ENCODE measurements at regions not wholly inside any gene's neighbourhood (a gene's known extent, or its start where the extent isn't known, plus 50 kb on each side); places are given as distances from the start of the nearest gene placed in this dataset.
A peak's percentile ranks its signal among the peaks of the same experiment; 100 is the strongest.

DNA sequence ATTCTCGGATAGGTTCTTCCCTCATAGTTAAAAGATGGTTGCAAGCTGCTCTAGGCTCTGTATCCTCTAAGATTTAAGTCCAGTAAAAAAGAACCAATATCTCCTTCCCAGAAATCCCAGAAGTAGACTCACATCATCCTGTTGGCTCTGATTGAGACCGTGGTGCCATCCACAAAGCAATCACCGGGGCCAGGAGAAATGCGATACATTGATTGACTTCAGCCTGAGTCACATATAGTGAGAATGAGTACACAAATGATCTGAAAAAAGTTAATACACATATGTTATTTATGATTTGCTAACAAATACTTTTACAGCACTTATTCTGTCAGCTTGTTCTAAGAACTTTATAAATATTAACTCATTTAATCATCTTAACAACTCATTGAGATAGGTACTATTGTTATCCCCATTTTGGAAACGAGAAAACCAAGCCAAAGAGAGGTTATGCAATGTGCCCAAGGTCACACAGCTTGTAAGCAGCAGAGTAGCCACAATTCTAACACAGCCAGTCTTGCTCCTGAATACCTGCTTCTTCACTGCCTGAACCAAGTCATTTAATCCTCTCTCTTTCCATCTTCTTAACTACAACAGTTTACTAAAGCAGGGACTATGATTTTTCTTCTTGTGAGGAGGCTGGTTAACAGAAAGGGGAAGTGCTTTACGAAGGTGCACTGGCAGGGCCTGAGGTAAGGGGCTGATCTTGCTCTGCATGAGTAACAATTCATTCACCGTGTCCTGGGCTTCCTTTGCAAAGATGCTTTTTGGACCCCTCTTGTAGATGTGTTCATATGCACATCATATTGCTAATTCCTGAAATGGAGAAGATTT is 177.0 kb downstream of the REEP3 start:
- Histone ChIP-seq H3K9me3 (no peaks in the 10 kb centered on the region), H3K4me1 (ENCODE audit: low read depth) (no peaks in the 10 kb centered on the region), H3K4me3 (no peak overlapping the region), H3K36me3 (ENCODE audit: low read depth) (no peaks in the 10 kb centered on the region)
- peak; percentile 27 for ATAC-seq
- no peak for DNase-seq
- intact Hi-C loops (cut with DNase I, micrococcal nuclease): loop anchor here in 1 of 2 donors (10.0 kb wide), 1 partner anchor 53 kb away; no protein-coding TSS in a partner anchor
- TF ChIP-seq, protein P1, sequence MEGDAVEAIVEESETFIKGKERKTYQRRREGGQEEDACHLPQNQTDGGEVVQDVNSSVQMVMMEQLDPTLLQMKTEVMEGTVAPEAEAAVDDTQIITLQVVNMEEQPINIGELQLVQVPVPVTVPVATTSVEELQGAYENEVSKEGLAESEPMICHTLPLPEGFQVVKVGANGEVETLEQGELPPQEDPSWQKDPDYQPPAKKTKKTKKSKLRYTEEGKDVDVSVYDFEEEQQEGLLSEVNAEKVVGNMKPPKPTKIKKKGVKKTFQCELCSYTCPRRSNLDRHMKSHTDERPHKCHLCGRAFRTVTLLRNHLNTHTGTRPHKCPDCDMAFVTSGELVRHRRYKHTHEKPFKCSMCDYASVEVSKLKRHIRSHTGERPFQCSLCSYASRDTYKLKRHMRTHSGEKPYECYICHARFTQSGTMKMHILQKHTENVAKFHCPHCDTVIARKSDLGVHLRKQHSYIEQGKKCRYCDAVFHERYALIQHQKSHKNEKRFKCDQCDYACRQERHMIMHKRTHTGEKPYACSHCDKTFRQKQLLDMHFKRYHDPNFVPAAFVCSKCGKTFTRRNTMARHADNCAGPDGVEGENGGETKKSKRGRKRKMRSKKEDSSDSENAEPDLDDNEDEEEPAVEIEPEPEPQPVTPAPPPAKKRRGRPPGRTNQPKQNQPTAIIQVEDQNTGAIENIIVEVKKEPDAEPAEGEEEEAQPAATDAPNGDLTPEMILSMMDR (IDR thresholded peaks at IDR 0.05): no peak

DNA sequence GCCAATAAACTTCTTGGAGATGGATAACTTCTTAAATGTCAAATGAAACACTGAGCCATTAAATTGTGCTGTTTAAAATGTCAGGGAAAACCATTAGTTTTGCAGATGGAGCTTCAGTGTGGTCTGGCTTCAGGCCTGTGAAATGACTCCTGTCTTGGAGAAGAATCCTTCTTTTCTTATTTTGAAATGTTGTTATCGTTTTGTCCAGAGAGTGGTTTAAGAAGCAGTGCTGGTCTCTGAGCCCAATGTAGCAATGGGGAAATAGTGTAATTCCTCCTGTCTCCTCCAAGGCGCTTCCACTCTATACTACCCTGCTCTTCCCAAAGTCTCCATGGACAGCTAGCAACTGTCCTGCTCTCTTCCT is 177.6 kb downstream of the REEP3 start:
- no peak for ATAC-seq
- H3K9me3 ChIP-seq: no peaks in the 10 kb centered on the region
- TF ChIP-seq, protein P1 (IDR thresholded peaks at IDR 0.05): no peak
- no peaks in the 10 kb centered on the region for H3K36me3 ChIP-seq (ENCODE audit: low read depth)
- DNase-seq: no peak
- no peaks in the 10 kb centered on the region for H3K4me1 ChIP-seq (ENCODE audit: low read depth)
- no peak overlapping the region for H3K4me3 ChIP-seq
- intact Hi-C loops (cut with DNase I, micrococcal nuclease): loop anchor here in 1 of 2 donors (10.0 kb wide), 1 partner anchor 54 kb away; no protein-coding TSS in a partner anchor

DNA sequence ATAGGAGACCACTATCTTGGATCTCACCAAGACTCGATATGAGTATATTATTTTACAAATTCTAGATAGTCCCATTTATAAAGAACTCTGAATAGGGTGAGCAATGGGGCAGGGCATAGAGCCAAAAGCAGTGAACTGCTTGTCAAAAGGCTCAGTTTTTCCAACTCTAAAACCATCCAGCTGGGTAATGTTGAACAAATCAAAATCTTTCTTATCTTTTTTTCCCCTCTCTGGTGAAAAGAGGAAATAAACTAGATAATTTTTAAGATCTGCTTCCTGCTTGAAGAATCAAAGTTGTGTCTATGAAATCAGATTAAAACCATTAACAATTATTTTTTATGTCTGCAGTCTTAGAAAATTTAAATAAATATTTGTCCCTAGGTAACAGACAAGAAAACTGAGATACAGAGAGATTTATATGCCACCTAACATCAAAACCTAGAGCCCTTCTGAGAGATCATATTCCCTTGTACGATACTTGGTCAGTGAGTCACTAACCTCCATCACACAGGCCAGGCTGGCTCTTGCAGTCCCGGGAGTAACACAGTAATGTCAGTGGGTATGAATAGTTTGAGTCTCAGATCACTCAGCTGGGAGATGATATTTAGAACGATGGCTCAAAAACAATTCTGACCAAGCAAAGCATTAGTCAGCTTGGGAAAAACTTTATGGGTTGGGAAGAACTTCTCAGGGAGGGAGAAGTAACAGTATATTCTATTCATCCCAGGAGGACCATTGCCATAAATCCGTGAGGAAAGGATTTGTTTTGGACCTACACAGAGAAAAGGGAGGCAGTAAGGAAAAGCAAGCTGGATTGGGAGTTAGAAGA is 178.8 kb downstream of the REEP3 start:
- intact Hi-C loops (cut with DNase I, micrococcal nuclease): loop anchor here in 1 of 2 donors (10.0 kb wide), 1 partner anchor 55 kb away; no protein-coding TSS in a partner anchor
- Histone ChIP-seq H3K9me3 (no peaks in the 10 kb centered on the region), H3K4me3 (no peak overlapping the region), H3K36me3 (ENCODE audit: low read depth) (no peaks in the 10 kb centered on the region), H3K4me1 (ENCODE audit: low read depth) (no peaks in the 10 kb centered on the region)
- no peak for DNase-seq
- peak; percentile 65 for ATAC-seq
- TF ChIP-seq, protein P1 (IDR thresholded peaks at IDR 0.05): no peak

DNA sequence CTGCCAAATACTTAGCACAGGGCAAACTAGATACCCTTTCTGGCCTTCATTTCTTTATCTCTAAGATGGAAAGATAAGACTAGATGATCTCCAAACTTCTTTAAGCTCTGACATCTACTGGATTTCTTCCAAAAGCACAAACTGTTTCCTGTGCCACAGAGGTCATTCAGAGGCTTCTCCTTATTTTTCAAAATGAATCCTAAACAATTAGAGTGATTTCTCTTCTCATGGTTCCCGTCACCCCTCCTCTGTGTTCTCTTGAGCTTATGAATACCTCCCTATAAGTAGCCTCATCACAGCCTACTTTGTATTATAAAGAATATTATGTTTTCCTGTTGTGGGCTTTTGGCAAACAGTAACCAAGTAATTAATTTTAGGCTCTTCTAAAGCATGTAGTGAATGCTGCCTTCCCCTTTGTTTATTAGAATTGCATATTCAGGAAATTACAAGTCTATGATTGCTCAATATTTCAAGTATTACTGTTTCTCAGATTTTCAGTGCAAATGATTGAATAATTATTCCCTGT is 179.5 kb downstream of the REEP3 start:
- DNase-seq (no peak), ATAC-seq (no peak)
- intact Hi-C loops (cut with DNase I, micrococcal nuclease): no loop called here
- H3K4me1 ChIP-seq (ENCODE audit: low read depth): no peaks in the 10 kb centered on the region
- H3K36me3 ChIP-seq (ENCODE audit: low read depth): no peaks in the 10 kb centered on the region
- H3K4me3 ChIP-seq: no peak overlapping the region
- TF ChIP-seq, protein P1 (IDR thresholded peaks at IDR 0.05): no peak
- no peaks in the 10 kb centered on the region for H3K9me3 ChIP-seq

DNA sequence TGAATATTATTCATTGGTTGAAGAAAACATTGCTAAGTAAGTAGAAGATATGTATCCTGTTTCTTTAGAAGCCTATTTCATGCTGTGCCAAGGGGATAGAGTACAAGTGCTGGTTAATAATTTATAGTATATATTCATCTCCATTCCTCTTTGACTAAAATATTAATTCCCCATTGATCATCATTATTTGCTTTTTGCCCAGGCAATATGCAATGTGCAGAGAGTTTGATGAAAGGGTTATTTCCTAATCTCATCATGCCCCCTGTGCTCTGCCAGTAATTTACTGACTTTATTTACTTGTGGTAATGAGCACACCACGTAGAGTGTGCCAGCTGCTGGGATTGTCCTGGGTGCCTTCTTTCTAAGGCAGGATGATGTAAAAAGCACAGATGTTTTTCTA is 180.9 kb downstream of the REEP3 start:
- H3K36me3 ChIP-seq (ENCODE audit: low read depth): no peaks in the 10 kb centered on the region
- DNase-seq: no peak
- H3K4me3 ChIP-seq: no peak overlapping the region
- intact Hi-C loops (cut with DNase I, micrococcal nuclease): no loop called here
- no peak for ATAC-seq
- TF ChIP-seq, protein P1 (IDR thresholded peaks at IDR 0.05): no peak
- no peaks in the 10 kb centered on the region for H3K4me1 ChIP-seq (ENCODE audit: low read depth)
- H3K9me3 ChIP-seq: no peaks in the 10 kb centered on the region
